SH-SY5Y (cell line): ENCODE measurements at regions not wholly inside any gene's neighbourhood (a gene's known extent, or its start where the extent isn't known, plus 50 kb on each side); places are given as distances from the start of the nearest gene placed in this dataset.

ENCODE experiments used
- GATA2 ChIP-seq: IDR thresholded peaks from 2 replicates; pipeline ENCODE4 v1.6.1; 2011; ENCODE audit warnings: mild to moderate bottlenecking, low read depth, low read length
- GATA3 ChIP-seq: IDR thresholded peaks from 2 replicates; pipeline ENCODE4 v1.6.1; 2011; ENCODE audit warnings: low read depth, mild to moderate bottlenecking, low read length, moderate library complexity

DNA sequence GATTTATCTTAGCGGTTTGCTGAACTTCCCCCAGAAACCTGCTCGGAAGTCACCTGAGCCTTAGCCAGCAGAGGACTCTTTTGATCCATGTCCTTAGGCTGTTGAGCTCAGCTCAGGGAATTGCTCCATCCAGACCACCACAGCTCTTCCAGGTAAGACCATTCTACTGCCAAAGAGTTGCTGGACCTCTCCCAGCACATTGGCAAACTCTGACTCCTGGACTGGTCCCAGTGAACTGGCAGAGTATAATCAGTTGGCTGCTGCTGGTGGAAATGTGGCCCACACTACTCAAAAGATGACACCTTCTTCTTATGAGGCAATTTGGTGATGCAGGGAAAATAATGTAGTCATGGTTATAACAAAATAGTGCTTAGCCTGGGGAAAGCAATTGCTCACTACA, 308.8 kb upstream of the FIGN start:
- TF ChIP-seq GATA3: no peak
- no peak for TF ChIP-seq GATA2
